Fibroblast of lung (primary cell): ENCODE measurements at regions not wholly inside any gene's neighbourhood (a gene's known extent, or its start where the extent isn't known, plus 50 kb on each side); places are given as distances from the start of the nearest gene placed in this dataset.

ENCODE experiments used
- CTCF ChIP-seq, 2 donors: IDR thresholded peaks in 1 of 2; conservative IDR thresholded peaks in 1 of 2; 1 replicate in 1 of 2; 2 replicates in 1 of 2; pipeline ENCODE4 v1.5.1; 2011 to 2012; ENCODE audit warnings: low read length in 2 of 2, control low read depth in 1 of 2, inconsistent platforms in 1 of 2, low read depth in 1 of 2, mild to moderate bottlenecking in 1 of 2
- EZH2 ChIP-seq: IDR thresholded peaks from 2 replicates; pipeline ENCODE4 v1.5.1; 2012; ENCODE audit warnings: low read length, control low read depth, mild to moderate bottlenecking; ENCODE audit errors: missing control alignments

GRCh38 chr14:21852775-21853174 is 179.2 kb upstream of the OR4E1 start:
- TF ChIP-seq CTCF (conservative IDR thresholded peaks at IDR 0.05 in 1 of 2, IDR thresholded peaks at IDR 0.05 in 1 of 2; ENCODE audit: low read depth in 1 of 2, low read length in 2 of 2) (no peak), EZH2 (no peak)
